SK-N-SH (cell line): ENCODE measurements at regions not wholly inside any gene's neighbourhood (a gene's known extent, or its start where the extent isn't known, plus 50 kb on each side); places are given as distances from the start of the nearest gene placed in this dataset.

Experiments used
- EP300 ChIP-seq, 2 experiments: IDR thresholded peaks; 2 replicates each; pipeline versions ENCODE4 v1.4.0 to v1.6.1; 2012; ENCODE audit warnings: borderline replicate concordance in 1 of 2, low read depth in 1 of 2, low read length in 1 of 2
- EZH2phosphoT487 ChIP-seq: fragments of 200-600 bp; sonication (generic); IDR thresholded peaks from 2 replicates; pipeline ENCODE4 v1.6.1; 2017; ENCODE audit warnings: low read depth, mixed run types, mild to moderate bottlenecking, antibody characterized with exemption, moderate library complexity, borderline replicate concordance
- FOSL2 ChIP-seq: IDR thresholded peaks from 2 replicates; pipeline ENCODE4 v1.4.0; 2012; ENCODE audit warnings: low read depth, mild to moderate bottlenecking, moderate library complexity, borderline replicate concordance
- FOXJ3 ChIP-seq: sonication (generic); formaldehyde crosslinking; IDR thresholded peaks from 2 replicates; pipeline ENCODE4 v1.5.1; 2020; ENCODE audit warnings: mild to moderate bottlenecking, missing genetic modification reagents
- POLR2AphosphoS5 ChIP-seq: IDR thresholded peaks from 2 replicates; pipeline ENCODE4 v1.6.1; 2012; ENCODE audit warnings: low read depth, low read length
- SIN3A ChIP-seq: IDR thresholded peaks from 2 replicates; pipeline ENCODE4 v1.6.1; 2012; ENCODE audit warnings: low read depth, mild to moderate bottlenecking, low read length, moderate library complexity, borderline replicate concordance
- SMC3 ChIP-seq: IDR thresholded peaks from 2 replicates; pipeline ENCODE4 v1.6.1; 2012; ENCODE audit warnings: low read depth, low read length, improper control_type of control experiment
- TF ChIP-seq, protein P1 (sequence below): fragments of 200-600 bp; sonication (generic); IDR thresholded peaks from 2 replicates; pipeline ENCODE4 v1.6.1; 2017; ENCODE audit warnings: antibody characterized with exemption, mild to moderate bottlenecking, moderate library complexity
- TF ChIP-seq, protein P2 (sequence below): IDR thresholded peaks from 2 replicates; pipeline ENCODE4 v1.4.0; 2012; ENCODE audit warnings: low read depth
- TF ChIP-seq, protein P3 (sequence below): IDR thresholded peaks from 2 replicates; pipeline ENCODE4 v1.4.0; 2012; ENCODE audit warnings: low read depth, borderline replicate concordance

DNA sequence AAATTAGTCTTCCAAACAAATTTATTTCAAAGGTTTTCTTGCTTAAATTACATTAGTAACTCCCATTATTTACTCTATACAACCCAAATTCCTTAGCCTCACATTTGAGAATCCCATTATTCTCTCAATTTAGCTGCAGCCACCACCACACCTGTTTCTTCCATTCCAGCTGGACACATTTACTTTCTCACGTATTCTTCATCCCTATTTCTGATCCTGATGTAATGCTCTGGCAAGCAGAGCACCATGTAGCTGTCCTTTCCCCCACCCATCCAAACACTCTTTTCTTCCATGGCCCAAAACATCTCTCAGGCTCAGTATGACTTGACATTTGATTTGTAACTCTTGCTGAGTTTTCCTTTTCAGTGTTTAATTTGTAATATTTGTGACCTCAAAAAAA is 240.2 kb upstream of the CLEC14A start:
- TF ChIP-seq, protein P1, sequence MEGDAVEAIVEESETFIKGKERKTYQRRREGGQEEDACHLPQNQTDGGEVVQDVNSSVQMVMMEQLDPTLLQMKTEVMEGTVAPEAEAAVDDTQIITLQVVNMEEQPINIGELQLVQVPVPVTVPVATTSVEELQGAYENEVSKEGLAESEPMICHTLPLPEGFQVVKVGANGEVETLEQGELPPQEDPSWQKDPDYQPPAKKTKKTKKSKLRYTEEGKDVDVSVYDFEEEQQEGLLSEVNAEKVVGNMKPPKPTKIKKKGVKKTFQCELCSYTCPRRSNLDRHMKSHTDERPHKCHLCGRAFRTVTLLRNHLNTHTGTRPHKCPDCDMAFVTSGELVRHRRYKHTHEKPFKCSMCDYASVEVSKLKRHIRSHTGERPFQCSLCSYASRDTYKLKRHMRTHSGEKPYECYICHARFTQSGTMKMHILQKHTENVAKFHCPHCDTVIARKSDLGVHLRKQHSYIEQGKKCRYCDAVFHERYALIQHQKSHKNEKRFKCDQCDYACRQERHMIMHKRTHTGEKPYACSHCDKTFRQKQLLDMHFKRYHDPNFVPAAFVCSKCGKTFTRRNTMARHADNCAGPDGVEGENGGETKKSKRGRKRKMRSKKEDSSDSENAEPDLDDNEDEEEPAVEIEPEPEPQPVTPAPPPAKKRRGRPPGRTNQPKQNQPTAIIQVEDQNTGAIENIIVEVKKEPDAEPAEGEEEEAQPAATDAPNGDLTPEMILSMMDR: no peak
- TF ChIP-seq, protein P2, sequence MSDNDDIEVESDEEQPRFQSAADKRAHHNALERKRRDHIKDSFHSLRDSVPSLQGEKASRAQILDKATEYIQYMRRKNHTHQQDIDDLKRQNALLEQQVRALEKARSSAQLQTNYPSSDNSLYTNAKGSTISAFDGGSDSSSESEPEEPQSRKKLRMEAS: no peak
- TF ChIP-seq EP300 (IDR thresholded peaks at IDR 0.05; ENCODE audit: borderline replicate concordance in 1 of 2, low read depth in 1 of 2, low read length in 1 of 2) (no peak), POLR2AphosphoS5 (no peak), SMC3 (no peak), SIN3A (no peak), FOXJ3 (CRISPR knock-in tag) (no peak), FOSL2 (no peak), EZH2phosphoT487 (no peak)
- TF ChIP-seq, protein P3, sequence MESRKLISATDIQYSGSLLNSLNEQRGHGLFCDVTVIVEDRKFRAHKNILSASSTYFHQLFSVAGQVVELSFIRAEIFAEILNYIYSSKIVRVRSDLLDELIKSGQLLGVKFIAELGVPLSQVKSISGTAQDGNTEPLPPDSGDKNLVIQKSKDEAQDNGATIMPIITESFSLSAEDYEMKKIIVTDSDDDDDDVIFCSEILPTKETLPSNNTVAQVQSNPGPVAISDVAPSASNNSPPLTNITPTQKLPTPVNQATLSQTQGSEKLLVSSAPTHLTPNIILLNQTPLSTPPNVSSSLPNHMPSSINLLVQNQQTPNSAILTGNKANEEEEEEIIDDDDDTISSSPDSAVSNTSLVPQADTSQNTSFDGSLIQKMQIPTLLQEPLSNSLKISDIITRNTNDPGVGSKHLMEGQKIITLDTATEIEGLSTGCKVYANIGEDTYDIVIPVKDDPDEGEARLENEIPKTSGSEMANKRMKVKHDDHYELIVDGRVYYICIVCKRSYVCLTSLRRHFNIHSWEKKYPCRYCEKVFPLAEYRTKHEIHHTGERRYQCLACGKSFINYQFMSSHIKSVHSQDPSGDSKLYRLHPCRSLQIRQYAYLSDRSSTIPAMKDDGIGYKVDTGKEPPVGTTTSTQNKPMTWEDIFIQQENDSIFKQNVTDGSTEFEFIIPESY: no peak
